ENCODE measurements at regions not wholly inside any gene's neighbourhood (a gene's known extent, or its start where the extent isn't known, plus 50 kb on each side); places are given as distances from the start of the nearest gene placed in this dataset.
A peak's percentile ranks its signal among the peaks of the same experiment; 100 is the strongest.
"Not testable (repeated sequence)": the region's sequence is repeated elsewhere in the genome, so short reads cannot be mapped to it uniquely, and the experiment has no call there.

DNA sequence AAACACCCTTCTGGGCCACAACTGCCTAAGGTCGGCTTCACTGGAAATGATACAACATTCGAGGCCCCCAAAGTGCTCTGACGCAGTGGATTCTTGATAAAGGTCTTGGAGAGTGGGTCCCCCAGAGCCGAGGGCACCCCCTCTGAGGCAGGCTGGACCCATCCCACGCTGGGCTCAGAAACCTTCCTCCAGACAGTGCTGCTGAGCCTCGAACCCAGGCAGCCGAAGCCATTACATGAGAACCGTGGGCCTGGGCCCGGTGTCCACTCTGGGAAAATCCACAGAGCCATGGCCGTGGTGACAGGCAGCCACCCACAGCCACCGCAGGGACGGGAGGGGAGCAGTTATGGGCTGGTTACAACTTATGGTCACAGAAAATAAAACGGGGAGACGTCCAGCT, 81.4 kb upstream of the ID2 start:
- no peak overlapping the region for H3K4me3 ChIP-seq (ENCODE audit: low read length in 2 of 2)
- H3K9me3 ChIP-seq (ENCODE audit: control insufficient read depth in 2 of 2, insufficient read depth in 1 of 2, low read length in 1 of 2): no peaks in the 10 kb centered on the region
- no peak for DNase-seq (ENCODE audit: low read depth in 6 of 9, low spot score in 9 of 9)
- WGBS: 98% methylated on average over 14 of the region's 14 CpGs
- H3K27ac ChIP-seq (ENCODE audit: low read depth in 1 of 2, low read length in 1 of 2): no peak overlapping the region
- H3K36me3 ChIP-seq (ENCODE audit: control insufficient read depth in 2 of 2, insufficient read depth in 2 of 2, low read length in 1 of 2): no peaks in the 10 kb centered on the region
- H3K4me1 ChIP-seq (ENCODE audit: control insufficient read depth in 2 of 2, insufficient read depth in 2 of 2, low read length in 2 of 2): no peaks in the 10 kb centered on the region
- H3K27me3 ChIP-seq (ENCODE audit: control insufficient read depth in 2 of 2, insufficient read depth in 1 of 2, low read length in 1 of 2): no peaks in the 10 kb centered on the region

DNA sequence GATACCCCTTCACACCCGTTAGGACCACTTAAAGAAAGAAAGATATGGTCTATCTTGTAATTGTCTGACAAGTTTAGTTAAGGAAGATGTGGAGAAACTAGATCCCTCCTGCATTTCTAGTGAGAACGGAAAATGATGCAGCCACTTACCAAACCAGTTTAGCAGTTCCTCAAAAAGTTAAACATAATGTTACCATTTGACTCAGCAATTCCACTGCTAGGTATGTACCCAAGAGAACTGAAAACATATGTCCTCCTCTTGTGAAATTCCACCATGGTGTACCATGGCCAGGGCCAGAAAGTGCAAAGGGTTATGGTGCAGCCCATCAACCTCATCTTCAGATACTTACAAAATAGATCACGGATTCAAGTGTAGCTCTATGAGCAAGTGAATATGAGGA, 79.0 kb upstream of the ID2 start:
- peak in 1 of 9 donors; percentile 34 for DNase-seq (ENCODE audit: low read depth in 6 of 9, low spot score in 9 of 9)
- Histone ChIP-seq H3K27me3 (ENCODE audit: control insufficient read depth in 2 of 2, insufficient read depth in 1 of 2, low read length in 1 of 2) (no peaks in the 10 kb centered on the region), H3K27ac (ENCODE audit: low read depth in 1 of 2, low read length in 1 of 2) (no peak overlapping the region), H3K36me3 (ENCODE audit: control insufficient read depth in 2 of 2, insufficient read depth in 2 of 2, low read length in 1 of 2) (no peaks in the 10 kb centered on the region), H3K4me3 (ENCODE audit: low read length in 2 of 2) (no peak overlapping the region), H3K9me3 (ENCODE audit: control insufficient read depth in 2 of 2, insufficient read depth in 1 of 2, low read length in 1 of 2) (no peaks in the 10 kb centered on the region), H3K4me1 (ENCODE audit: control insufficient read depth in 2 of 2, insufficient read depth in 2 of 2, low read length in 2 of 2) (peaks cover 0 to 9% of the 10 kb centered on the region in 2 donors)
- WGBS: 78% methylated on average over 3 of the region's 3 CpGs

- H3K36me3 ChIP-seq (ENCODE audit: control insufficient read depth in 2 of 2, insufficient read depth in 2 of 2, low read length in 1 of 2); H3K4me3 ChIP-seq (ENCODE audit: low read length in 2 of 2); H3K27ac ChIP-seq (ENCODE audit: low read depth in 1 of 2, low read length in 1 of 2); H3K27me3 ChIP-seq (ENCODE audit: control insufficient read depth in 2 of 2, insufficient read depth in 1 of 2, low read length in 1 of 2); H3K9me3 ChIP-seq (ENCODE audit: control insufficient read depth in 2 of 2, insufficient read depth in 1 of 2, low read length in 1 of 2); DNase-seq (ENCODE audit: low read depth in 6 of 9, low spot score in 9 of 9): not testable (repeated sequence)
- H3K4me1 ChIP-seq (ENCODE audit: control insufficient read depth in 2 of 2, insufficient read depth in 2 of 2, low read length in 2 of 2): peaks cover 0 to 14% of the 10 kb centered on the region in 2 donors
- WGBS: 98% methylated on average over 4 of the region's 4 CpGs
These were observed 78.5 kb upstream of the ID2 start for GRCh38 chr2:8603356-8603755.

- Histone ChIP-seq H3K9me3 (ENCODE audit: control insufficient read depth in 2 of 2, insufficient read depth in 1 of 2, low read length in 1 of 2) (no peaks in the 10 kb centered on the region), H3K27me3 (ENCODE audit: control insufficient read depth in 2 of 2, insufficient read depth in 1 of 2, low read length in 1 of 2) (no peaks in the 10 kb centered on the region), H3K27ac (ENCODE audit: low read depth in 1 of 2, low read length in 1 of 2) (no peak overlapping the region), H3K36me3 (ENCODE audit: control insufficient read depth in 2 of 2, insufficient read depth in 2 of 2, low read length in 1 of 2) (no peaks in the 10 kb centered on the region), H3K4me3 (ENCODE audit: low read length in 2 of 2) (no peak overlapping the region), H3K4me1 (ENCODE audit: control insufficient read depth in 2 of 2, insufficient read depth in 2 of 2, low read length in 2 of 2) (peaks cover 0 to 23% of the 10 kb centered on the region in 2 donors)
- no peak for DNase-seq (ENCODE audit: low read depth in 6 of 9, low spot score in 9 of 9)
- 97% methylated on average over 2 of the region's 2 CpGs for WGBS
These were observed 77.6 kb upstream of the ID2 start for GRCh38 chr2:8604262-8604661.

GRCh38 chr2:8605351-8606065, 76.3 kb upstream of the ID2 start:
- no peak for DNase-seq (ENCODE audit: low read depth in 6 of 9, low spot score in 9 of 9)
- Histone ChIP-seq H3K27ac (ENCODE audit: low read depth in 1 of 2, low read length in 1 of 2) (no peak overlapping the region), H3K36me3 (ENCODE audit: control insufficient read depth in 2 of 2, insufficient read depth in 2 of 2, low read length in 1 of 2) (no peaks in the 10 kb centered on the region), H3K9me3 (ENCODE audit: control insufficient read depth in 2 of 2, insufficient read depth in 1 of 2, low read length in 1 of 2) (no peaks in the 10 kb centered on the region), H3K27me3 (ENCODE audit: control insufficient read depth in 2 of 2, insufficient read depth in 1 of 2, low read length in 1 of 2) (no peaks in the 10 kb centered on the region), H3K4me3 (ENCODE audit: low read length in 2 of 2) (no peak overlapping the region), H3K4me1 (ENCODE audit: control insufficient read depth in 2 of 2, insufficient read depth in 2 of 2, low read length in 2 of 2) (peaks cover 0 to 24% of the 10 kb centered on the region in 2 donors)
- WGBS: 96% methylated on average over 8 of the region's 8 CpGs

DNA sequence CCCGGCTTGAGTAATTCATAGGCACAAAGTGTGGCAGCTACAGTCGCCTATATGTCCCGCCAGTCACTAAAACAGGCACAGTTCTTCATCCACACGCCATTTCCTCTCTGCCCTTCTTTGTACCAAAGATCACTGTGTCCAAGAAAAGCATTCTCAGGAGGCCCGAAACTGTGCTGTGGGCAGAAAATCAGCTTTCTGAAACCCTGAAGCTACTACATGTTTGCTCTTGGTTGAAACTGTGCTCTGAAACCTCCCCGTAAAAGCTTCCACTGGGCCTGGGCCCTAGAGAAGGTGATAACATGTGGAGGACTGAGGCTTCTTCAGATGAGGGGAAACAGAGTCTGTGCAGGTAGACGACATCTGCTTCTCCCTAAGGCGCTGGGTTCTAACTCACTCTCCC, 75.6 kb upstream of the ID2 start:
- no peaks in the 10 kb centered on the region for H3K36me3 ChIP-seq (ENCODE audit: control insufficient read depth in 2 of 2, insufficient read depth in 2 of 2, low read length in 1 of 2)
- peaks cover 0 to 6% of the 10 kb centered on the region in 2 donors for H3K9me3 ChIP-seq (ENCODE audit: control insufficient read depth in 2 of 2, insufficient read depth in 1 of 2, low read length in 1 of 2)
- H3K27me3 ChIP-seq (ENCODE audit: control insufficient read depth in 2 of 2, insufficient read depth in 1 of 2, low read length in 1 of 2): no peaks in the 10 kb centered on the region
- no peak for DNase-seq (ENCODE audit: low read depth in 6 of 9, low spot score in 9 of 9)
- WGBS: 97% methylated on average over 8 of the region's 8 CpGs
- H3K4me3 ChIP-seq (ENCODE audit: low read length in 2 of 2): no peak overlapping the region
- H3K4me1 ChIP-seq (ENCODE audit: control insufficient read depth in 2 of 2, insufficient read depth in 2 of 2, low read length in 2 of 2): peaks cover 0 to 26% of the 10 kb centered on the region in 2 donors
- H3K27ac ChIP-seq (ENCODE audit: low read depth in 1 of 2, low read length in 1 of 2): no peak overlapping the region

DNA sequence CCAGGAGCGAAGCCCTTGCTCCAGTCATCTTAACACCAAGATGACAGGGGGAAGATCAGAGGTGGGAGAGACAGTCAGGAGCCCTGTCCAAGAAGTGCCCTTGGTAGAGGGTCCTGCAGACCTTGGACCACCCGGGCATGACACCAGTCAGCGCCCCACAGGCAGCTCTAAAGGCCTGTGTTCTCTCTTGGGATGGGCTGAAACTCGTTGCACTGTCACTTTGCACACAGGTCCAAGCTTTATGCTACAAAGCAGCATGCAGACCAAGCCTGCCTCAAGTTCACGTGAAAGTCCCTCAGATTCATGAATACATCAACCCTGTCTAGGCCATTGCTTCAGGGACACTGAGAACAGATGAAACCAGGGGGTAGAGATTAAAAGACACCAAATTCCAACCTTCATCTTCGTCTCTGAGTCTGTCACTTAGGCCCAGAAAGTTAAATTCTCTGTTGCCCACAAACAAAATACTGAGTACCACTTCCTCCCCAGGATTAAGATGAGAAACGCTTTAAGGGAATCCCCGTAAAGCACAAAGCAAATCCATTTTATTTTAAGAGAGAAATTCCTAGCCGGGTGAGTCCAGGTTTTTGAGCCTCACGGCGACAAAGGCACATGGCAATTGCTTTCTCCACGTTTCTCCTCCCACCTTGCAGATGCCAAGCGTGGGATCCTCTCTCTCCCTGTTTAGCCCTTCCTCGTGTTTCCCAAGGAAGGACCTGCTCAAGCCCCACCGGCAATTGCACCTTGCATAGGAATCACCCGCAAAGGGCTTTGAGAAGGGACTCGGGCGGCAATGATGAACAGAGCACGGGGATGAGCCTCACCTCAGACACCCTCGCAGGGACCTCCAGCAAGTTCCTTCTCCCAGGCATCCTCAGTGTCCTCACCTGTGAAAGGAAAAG, 75.0 kb upstream of the ID2 start:
- Histone ChIP-seq H3K4me1 (ENCODE audit: control insufficient read depth in 2 of 2, insufficient read depth in 2 of 2, low read length in 2 of 2) (peaks cover 0 to 30% of the 10 kb centered on the region in 2 donors), H3K9me3 (ENCODE audit: control insufficient read depth in 2 of 2, insufficient read depth in 1 of 2, low read length in 1 of 2) (peaks cover 0 to 7% of the 10 kb centered on the region in 2 donors), H3K4me3 (ENCODE audit: low read length in 2 of 2) (no peak overlapping the region), H3K27me3 (ENCODE audit: control insufficient read depth in 2 of 2, insufficient read depth in 1 of 2, low read length in 1 of 2) (no peaks in the 10 kb centered on the region), H3K36me3 (ENCODE audit: control insufficient read depth in 2 of 2, insufficient read depth in 2 of 2, low read length in 1 of 2) (no peaks in the 10 kb centered on the region), H3K27ac (ENCODE audit: low read depth in 1 of 2, low read length in 1 of 2) (no peak overlapping the region)
- no peak for DNase-seq (ENCODE audit: low read depth in 6 of 9, low spot score in 9 of 9)
- 97% methylated on average over 20 of the region's 20 CpGs for WGBS

DNA sequence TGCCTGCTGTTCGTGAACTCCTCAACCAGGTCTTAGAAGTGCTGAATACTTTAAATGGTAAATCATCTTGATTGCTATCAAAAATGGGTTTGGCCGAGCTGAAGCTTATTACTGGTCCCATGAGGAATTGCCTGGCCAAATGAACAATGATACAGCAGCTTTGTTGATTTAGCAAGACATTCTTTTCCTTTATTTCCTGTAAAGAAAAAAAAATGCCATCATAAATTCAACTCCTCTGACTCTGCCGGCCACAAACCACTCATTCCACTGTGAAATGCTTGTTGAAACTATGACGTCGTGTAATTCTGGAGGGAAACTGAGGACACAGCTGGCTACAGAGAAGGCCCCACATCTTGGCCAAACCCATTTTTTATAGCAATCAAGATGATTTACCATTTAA, 74.2 kb upstream of the ID2 start:
- Histone ChIP-seq H3K4me3 (ENCODE audit: low read length in 2 of 2) (no peak overlapping the region), H3K27ac (ENCODE audit: low read depth in 1 of 2, low read length in 1 of 2) (no peak overlapping the region), H3K27me3 (ENCODE audit: control insufficient read depth in 2 of 2, insufficient read depth in 1 of 2, low read length in 1 of 2) (no peaks in the 10 kb centered on the region), H3K4me1 (ENCODE audit: control insufficient read depth in 2 of 2, insufficient read depth in 2 of 2, low read length in 2 of 2) (peaks cover 0 to 31% of the 10 kb centered on the region in 2 donors), H3K36me3 (ENCODE audit: control insufficient read depth in 2 of 2, insufficient read depth in 2 of 2, low read length in 1 of 2) (no peaks in the 10 kb centered on the region), H3K9me3 (ENCODE audit: control insufficient read depth in 2 of 2, insufficient read depth in 1 of 2, low read length in 1 of 2) (peaks cover 0 to 7% of the 10 kb centered on the region in 2 donors)
- 67% methylated on average over 5 of the region's 5 CpGs for WGBS
- no peak for DNase-seq (ENCODE audit: low read depth in 6 of 9, low spot score in 9 of 9)

GRCh38 chr2:8608411-8608954, 73.4 kb upstream of the ID2 start:
- 52% methylated on average over 6 of the region's 6 CpGs for WGBS
- Histone ChIP-seq H3K36me3 (ENCODE audit: control insufficient read depth in 2 of 2, insufficient read depth in 2 of 2, low read length in 1 of 2) (no peaks in the 10 kb centered on the region), H3K4me1 (ENCODE audit: control insufficient read depth in 2 of 2, insufficient read depth in 2 of 2, low read length in 2 of 2) (peaks cover 0 to 32% of the 10 kb centered on the region in 2 donors), H3K9me3 (ENCODE audit: control insufficient read depth in 2 of 2, insufficient read depth in 1 of 2, low read length in 1 of 2) (peaks cover 0 to 7% of the 10 kb centered on the region in 2 donors), H3K27me3 (ENCODE audit: control insufficient read depth in 2 of 2, insufficient read depth in 1 of 2, low read length in 1 of 2) (no peaks in the 10 kb centered on the region), H3K4me3 (ENCODE audit: low read length in 2 of 2) (no peak overlapping the region), H3K27ac (ENCODE audit: low read depth in 1 of 2, low read length in 1 of 2) (no peak overlapping the region)
- DNase-seq (ENCODE audit: low read depth in 6 of 9, low spot score in 9 of 9): peak in 3 of 9 donors; percentile 16 to 64 (median 30)
